T47D (cell line): ENCODE measurements at regions not wholly inside any gene's neighbourhood (a gene's known extent, or its start where the extent isn't known, plus 50 kb on each side); places are given as distances from the start of the nearest gene placed in this dataset.

Experiments used
- DNase-seq, 2 experiments: peaks; one replicate each; pipeline versions ENCODE4 v3.0.0 to v3.0.0-alpha.2; 2011 to 2012; ENCODE audit warnings: low read depth in 1 of 2, low spot score in 1 of 2
- JUND ChIP-seq: IDR thresholded peaks from 2 replicates; pipeline ENCODE4 v1.6.1; 2012; ENCODE audit warnings: low read depth
- in situ Hi-C: cut with HindIII; loops from 2 replicates; pipeline ENCODE4 v1.10.0; 2016; ENCODE audit warnings: low sequenced_read_pairs, low pct_unique_long_range_greater_than_20kb

DNA sequence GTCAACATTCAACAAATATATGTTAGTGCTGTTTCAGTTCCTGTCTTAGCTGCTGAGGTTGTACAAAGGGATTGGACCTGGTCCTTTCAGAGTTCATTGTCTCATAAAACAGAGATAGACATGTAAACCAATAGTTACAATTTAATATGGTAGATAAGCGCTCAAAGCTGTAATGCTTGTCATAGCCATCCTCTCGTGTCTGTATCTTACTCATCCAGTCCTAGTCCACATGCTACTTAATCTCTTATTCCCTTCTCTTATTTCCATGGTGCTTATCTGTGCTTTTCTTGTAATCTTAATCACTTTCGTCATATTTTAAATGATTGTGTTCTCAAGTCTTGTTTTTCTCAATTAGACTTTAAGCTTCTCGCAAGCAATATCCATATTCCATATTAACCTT, 185.2 kb upstream of the OBI1 start:
- TF ChIP-seq JUND: no peak
- in situ Hi-C loops: no loop called here
- no peak for DNase-seq

- DNase-seq: no peak
- TF ChIP-seq JUND: no peak
- in situ Hi-C loops: no loop called here
These were observed 182.5 kb upstream of the OBI1 start for GRCh38 chr13:78841358-78841963.

DNA sequence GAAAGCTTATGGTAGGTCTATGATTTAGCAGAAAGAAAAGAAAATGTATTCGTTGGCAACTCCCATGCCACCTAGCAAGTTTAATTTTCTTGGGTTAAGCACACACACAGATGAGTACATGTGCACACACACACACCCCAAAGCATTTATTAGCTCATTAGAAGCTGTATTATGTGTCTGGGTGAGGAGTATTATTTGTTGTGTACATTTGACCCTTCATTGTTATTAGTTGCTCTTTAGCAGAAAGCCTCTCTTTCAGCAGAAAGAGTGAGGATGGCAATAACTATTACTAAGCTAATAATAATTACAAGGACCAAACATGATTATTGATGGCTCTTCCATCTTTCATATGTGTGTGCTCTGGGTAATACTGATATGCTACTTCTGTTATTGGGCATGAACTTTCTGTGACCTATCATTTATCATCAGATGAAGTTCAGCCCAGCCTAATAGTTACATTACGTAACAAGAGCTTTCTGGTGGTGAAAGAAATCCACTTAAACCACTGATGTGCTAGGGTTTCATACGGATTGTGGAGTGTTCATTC, 177.4 kb upstream of the OBI1 start:
- DNase-seq: no peak
- in situ Hi-C loops: no loop called here
- no peak for TF ChIP-seq JUND

DNA sequence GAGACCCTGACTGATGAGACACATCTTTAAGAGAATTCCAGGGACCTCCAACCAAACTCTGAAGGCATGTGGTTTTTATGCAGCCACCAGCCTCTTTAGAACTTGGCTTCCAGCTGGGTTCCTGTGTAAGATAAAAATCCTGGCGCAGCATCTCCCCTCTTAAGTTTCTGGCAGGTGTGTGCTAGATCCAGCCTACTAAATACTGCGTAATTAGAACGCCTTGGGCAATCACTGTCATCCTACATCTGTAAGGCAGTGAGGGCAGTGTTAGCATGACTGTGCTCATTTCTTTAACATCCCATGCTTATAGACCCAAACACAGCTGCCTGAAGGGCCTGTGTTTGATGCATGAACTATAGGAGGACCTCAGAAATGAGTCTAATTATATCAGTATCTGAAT, 173.5 kb upstream of the OBI1 start:
- TF ChIP-seq JUND: no peak
- in situ Hi-C loops: no loop called here
- no peak for DNase-seq

- in situ Hi-C loops: no loop called here
- no peak for DNase-seq
- TF ChIP-seq JUND: no peak
These were observed 171.6 kb upstream of the OBI1 start for GRCh38 chr13:78830508-78830907.

GRCh38 chr13:78829821-78830220, 170.9 kb upstream of the OBI1 start:
- DNase-seq: no peak
- TF ChIP-seq JUND: no peak
- in situ Hi-C loops: no loop called here

DNA sequence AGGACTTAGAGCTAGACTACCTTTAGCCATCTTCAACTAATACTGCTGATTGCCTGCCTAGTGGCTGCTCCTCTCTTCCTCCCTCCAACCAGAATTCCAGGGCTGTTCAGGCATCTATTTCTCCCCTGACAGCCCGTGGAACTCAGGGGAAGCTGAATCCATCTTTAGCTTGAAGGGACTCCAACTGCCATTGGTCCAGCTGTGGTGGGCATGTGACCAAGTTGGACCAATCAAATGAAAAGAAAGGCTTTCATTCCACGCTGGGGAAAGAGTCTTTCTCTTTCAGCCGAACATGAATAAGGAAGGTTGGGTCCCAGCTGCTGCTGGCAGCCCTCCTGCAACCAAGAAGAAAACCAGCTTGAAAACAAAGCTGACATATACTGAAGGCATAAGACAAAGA, 168.5 kb upstream of the OBI1 start:
- no peak for TF ChIP-seq JUND
- DNase-seq: no peak
- in situ Hi-C loops: no loop called here

DNA sequence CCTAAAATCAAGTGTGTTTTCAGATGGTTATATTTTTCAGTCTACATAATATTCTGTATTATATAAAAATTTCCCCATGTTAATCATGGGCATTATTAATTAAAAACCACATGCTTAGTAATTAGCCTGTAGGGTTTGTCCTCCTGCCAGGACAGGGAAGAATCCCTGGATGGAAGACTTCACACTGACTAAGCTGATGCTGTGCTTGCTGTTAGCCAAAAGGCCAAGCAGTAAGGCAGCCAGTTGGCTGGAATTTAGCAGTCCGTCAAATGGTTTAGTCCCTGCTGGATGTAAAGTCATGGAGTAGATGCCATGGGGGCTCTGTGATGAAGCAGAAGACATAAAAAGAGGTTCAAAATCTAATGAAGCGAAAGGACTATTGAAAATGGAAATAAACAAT, 168.0 kb upstream of the OBI1 start:
- DNase-seq: no peak
- in situ Hi-C loops: no loop called here
- TF ChIP-seq JUND: no peak

DNA sequence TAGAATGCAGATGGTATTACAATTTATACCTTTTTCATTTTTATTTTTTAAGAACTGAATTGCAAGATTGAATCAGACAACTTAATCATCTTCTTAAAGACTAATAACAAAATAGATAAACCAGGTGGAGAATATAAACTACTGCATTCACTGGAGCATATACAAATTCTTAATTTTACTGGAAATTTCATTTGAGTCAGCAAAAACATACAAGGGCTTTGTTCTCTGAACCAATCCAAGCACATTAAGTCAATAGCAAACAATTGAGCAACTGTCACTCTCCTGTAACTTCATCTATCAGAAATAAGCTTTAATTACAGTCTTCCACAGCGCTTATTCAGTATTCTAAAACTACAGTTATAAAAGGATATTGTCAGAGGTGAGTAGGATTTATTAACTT, 167.4 kb upstream of the OBI1 start:
- in situ Hi-C loops: no loop called here
- TF ChIP-seq JUND: no peak
- DNase-seq: no peak

DNA sequence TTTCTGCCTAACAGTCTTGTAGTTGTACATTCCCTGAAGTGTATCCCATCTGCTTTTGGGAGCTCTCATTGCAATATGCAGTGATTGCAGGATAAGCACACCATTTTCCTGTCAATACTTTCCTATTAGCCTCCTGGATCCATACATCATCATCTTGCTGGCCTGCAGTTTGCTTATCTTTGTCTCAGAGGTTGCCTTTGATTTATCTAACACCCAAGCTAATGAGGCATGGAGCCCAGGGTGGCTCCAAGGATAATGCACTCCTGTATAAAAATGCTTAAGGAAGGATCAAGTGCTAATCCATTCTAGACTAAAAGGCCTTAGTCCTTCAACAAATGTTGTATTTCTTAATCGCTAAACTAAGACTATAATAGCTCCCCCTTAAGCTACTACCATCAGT, 161.6 kb upstream of the OBI1 start:
- in situ Hi-C loops: no loop called here
- DNase-seq: no peak
- TF ChIP-seq JUND: no peak

DNA sequence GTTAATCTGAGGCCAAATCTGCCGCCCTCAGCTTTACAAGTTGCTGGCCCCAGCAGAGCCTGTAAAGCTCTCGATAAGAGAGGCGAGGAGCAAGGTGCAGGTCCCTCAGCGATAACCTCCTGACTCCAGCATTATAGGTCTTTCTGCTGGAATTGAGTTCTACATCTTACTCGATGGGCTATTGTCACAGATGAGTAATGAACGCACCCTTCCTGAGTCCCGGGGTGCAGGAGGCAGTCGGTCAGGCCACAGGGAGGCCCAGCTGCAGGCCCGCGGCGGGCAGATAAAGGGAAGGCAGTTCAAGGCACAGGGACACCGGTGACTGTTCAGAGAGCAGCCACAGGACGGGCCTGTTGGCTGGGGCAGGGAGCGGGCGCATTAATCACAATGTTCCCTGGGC, 157.6 kb upstream of the OBI1 start:
- no peak for DNase-seq
- in situ Hi-C loops: no loop called here
- no peak for TF ChIP-seq JUND

- no peak for TF ChIP-seq JUND
- in situ Hi-C loops: no loop called here
- no peak for DNase-seq
These were observed 157.2 kb upstream of the OBI1 start for GRCh38 chr13:78816154-78816553.

GRCh38 chr13:78806457-78806856, 147.5 kb upstream of the OBI1 start:
- no peak for DNase-seq
- in situ Hi-C loops: no loop called here
- TF ChIP-seq JUND: no peak

- TF ChIP-seq JUND: no peak
- in situ Hi-C loops: no loop called here
- no peak for DNase-seq
These were observed 144.0 kb upstream of the OBI1 start for GRCh38 chr13:78802912-78803311.
